ENCODE measurements at regions not wholly inside any gene's neighbourhood (a gene's known extent, or its start where the extent isn't known, plus 50 kb on each side); places are given as distances from the start of the nearest gene placed in this dataset.

- no peaks in the 10 kb centered on the region for H3K27me3 Mint-ChIP-seq
- no peaks in the 10 kb centered on the region for H3K9me3 Mint-ChIP-seq
- no peak overlapping the region for H3K27ac Mint-ChIP-seq
- no peak for DNase-seq
- H3K4me3 Mint-ChIP-seq = no peak overlapping the region
- H3K4me1 Mint-ChIP-seq (ENCODE audit: low read depth) = no peaks in the 10 kb centered on the region
- no peaks in the 10 kb centered on the region for H3K36me3 Mint-ChIP-seq (ENCODE audit: low read depth)
These were observed 448.6 kb downstream of the ZNF608 start for GRCh38 chr5:124297826-124298225.

DNA sequence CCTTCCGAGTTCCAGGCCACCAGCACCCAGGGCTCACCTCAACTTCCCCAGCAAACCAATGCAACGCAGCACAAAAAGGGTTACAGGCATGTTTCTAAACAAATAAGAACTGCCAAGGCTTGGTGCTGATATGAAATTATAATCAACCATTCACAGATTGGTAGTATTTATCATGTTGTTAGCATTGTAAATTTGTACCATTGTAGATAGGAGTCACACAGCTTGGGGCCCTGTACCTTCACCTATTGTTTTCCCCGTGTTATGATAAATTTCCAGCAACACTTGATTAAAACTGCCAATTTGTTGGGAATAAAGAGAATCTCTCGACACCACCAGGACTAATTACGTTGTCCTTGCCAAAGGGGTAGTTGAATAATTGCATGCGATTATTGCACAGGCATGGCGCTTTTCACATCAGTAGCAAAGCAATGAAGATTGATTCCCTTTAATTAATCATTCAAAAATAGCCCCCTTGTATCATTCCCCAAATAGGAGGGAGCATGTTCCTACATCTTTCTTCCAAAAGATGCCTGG, 454.1 kb downstream of the ZNF608 start:
- Mint-ChIP-seq H3K9me3 (no peaks in the 10 kb centered on the region), H3K4me1 (ENCODE audit: low read depth) (no peaks in the 10 kb centered on the region), H3K27me3 (no peaks in the 10 kb centered on the region), H3K4me3 (no peak overlapping the region), H3K36me3 (ENCODE audit: low read depth) (no peaks in the 10 kb centered on the region), H3K27ac (no peak overlapping the region)
- no peak for DNase-seq

- Mint-ChIP-seq H3K4me1 (ENCODE audit: low read depth) (no peaks in the 10 kb centered on the region), H3K36me3 (ENCODE audit: low read depth) (no peaks in the 10 kb centered on the region), H3K9me3 (no peaks in the 10 kb centered on the region), H3K27me3 (no peaks in the 10 kb centered on the region), H3K4me3 (no peak overlapping the region), H3K27ac (no peak overlapping the region)
- no peak for DNase-seq
These were observed 456.7 kb downstream of the ZNF608 start for GRCh38 chr5:124289641-124290311.

DNA sequence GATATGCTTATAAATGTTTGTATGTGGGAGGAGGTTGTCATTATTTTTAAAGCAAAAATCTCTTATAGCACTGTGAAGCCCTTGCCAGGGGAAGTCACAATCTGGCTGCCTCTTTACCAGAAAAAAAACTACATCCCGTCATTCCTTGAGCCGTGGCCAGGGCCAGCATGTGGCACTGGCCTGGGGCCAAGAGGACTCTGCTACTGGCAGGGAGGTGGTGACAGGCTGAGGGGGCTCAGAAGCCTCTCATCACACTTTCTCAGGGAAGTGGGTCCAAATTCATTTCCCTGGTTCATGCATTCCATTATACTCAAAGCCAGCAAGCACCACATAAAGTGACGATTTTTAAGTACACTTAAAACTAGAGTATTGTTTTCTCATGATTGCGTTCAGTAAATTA, 457.3 kb downstream of the ZNF608 start:
- H3K27ac Mint-ChIP-seq = no peak overlapping the region
- no peaks in the 10 kb centered on the region for H3K36me3 Mint-ChIP-seq (ENCODE audit: low read depth)
- H3K9me3 Mint-ChIP-seq = no peaks in the 10 kb centered on the region
- no peak overlapping the region for H3K4me3 Mint-ChIP-seq
- H3K27me3 Mint-ChIP-seq = no peaks in the 10 kb centered on the region
- no peaks in the 10 kb centered on the region for H3K4me1 Mint-ChIP-seq (ENCODE audit: low read depth)
- no peak for DNase-seq

DNA sequence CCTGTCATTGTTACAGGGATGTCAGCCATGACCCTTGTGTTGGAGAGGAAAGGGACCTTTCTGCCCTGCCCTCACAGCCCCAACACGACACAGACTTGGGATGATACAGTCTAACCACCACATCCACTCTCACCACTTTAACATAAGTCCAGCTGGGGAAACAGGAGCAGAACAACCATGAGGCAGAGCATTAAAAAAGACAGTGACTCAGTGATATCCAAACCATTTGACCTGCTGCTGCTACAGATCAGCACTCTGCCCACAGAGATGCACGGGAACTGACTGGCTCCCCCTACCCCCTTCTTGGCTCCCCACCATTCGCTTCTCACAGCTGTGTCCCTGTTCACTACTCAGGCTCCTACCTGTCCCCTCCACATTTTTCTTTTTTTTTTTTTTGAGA, 458.6 kb downstream of the ZNF608 start:
- no peaks in the 10 kb centered on the region for H3K4me1 Mint-ChIP-seq (ENCODE audit: low read depth)
- H3K36me3 Mint-ChIP-seq (ENCODE audit: low read depth) = no peaks in the 10 kb centered on the region
- no peaks in the 10 kb centered on the region for H3K27me3 Mint-ChIP-seq
- H3K4me3 Mint-ChIP-seq = no peak overlapping the region
- no peaks in the 10 kb centered on the region for H3K9me3 Mint-ChIP-seq
- DNase-seq = no peak
- H3K27ac Mint-ChIP-seq = no peak overlapping the region

DNA sequence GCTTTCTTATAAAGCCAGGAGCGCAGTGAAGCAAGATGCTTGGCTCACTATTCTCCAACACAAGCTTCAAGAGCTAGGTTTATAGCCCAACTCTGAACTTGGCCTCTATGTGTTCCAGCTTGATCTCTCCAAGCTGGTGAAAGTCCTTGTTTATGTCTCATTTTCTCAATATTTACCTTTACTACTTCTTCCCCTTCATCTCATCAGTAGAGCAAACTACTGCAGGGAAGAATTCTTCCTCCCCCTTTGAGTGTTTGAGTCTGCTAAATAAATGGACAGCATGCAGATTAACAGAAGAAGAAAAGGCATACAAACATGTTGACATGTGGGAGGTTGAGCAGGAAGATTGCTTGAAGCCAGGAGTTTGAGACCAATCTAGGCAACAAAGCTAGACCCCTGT, 460.7 kb downstream of the ZNF608 start:
- no peak for DNase-seq
- H3K36me3 Mint-ChIP-seq (ENCODE audit: low read depth) = no peaks in the 10 kb centered on the region
- H3K27me3 Mint-ChIP-seq = no peaks in the 10 kb centered on the region

DNA sequence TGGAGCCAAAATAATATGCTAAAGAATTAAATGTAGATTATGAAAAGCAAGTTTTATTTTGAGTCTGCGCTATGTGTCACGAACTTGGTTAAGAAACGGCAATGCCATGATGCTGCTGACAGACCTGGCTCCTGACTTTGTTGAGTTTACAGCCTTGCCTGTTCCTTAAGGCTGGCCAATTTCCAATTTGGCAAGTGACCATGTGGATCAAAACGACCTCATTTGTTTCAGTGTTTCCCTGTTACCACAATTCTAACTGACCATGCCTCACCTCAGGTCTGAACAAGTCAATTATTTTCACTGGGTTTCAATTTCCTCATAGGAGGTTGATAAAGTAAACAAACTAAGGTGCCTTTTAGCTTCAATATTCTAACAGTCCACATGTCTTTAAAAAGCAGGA, 461.4 kb downstream of the ZNF608 start:
- H3K36me3 Mint-ChIP-seq (ENCODE audit: low read depth) = no peaks in the 10 kb centered on the region
- no peaks in the 10 kb centered on the region for H3K9me3 Mint-ChIP-seq
- no peak overlapping the region for H3K27ac Mint-ChIP-seq
- DNase-seq = no peak
- H3K27me3 Mint-ChIP-seq = no peaks in the 10 kb centered on the region
- H3K4me3 Mint-ChIP-seq = no peak overlapping the region
- H3K4me1 Mint-ChIP-seq (ENCODE audit: low read depth) = no peaks in the 10 kb centered on the region

More for the DNA sequence above, 460.7 kb downstream of the ZNF608 start:
- H3K9me3 Mint-ChIP-seq = no peaks in the 10 kb centered on the region
- H3K27ac Mint-ChIP-seq = no peak overlapping the region
- no peak overlapping the region for H3K4me3 Mint-ChIP-seq
- H3K4me1 Mint-ChIP-seq (ENCODE audit: low read depth) = no peaks in the 10 kb centered on the region

GRCh38 chr5:124283031-124283430, 463.4 kb downstream of the ZNF608 start:
- DNase-seq = no peak

GRCh38 chr5:124280079-124280478, 466.4 kb downstream of the ZNF608 start:
- H3K4me3 Mint-ChIP-seq = no peak overlapping the region

More at GRCh38 chr5:124283031-124283430, 463.4 kb downstream of the ZNF608 start:
- no peaks in the 10 kb centered on the region for H3K4me1 Mint-ChIP-seq (ENCODE audit: low read depth)
- no peak overlapping the region for H3K4me3 Mint-ChIP-seq
- H3K27ac Mint-ChIP-seq = no peak overlapping the region
- no peaks in the 10 kb centered on the region for H3K27me3 Mint-ChIP-seq
- no peaks in the 10 kb centered on the region for H3K9me3 Mint-ChIP-seq
- H3K36me3 Mint-ChIP-seq (ENCODE audit: low read depth) = no peaks in the 10 kb centered on the region

GRCh38 chr5:124279146-124279876, 467.1 kb downstream of the ZNF608 start:
- Mint-ChIP-seq H3K9me3 (no peaks in the 10 kb centered on the region), H3K27me3 (no peaks in the 10 kb centered on the region), H3K4me1 (ENCODE audit: low read depth) (no peaks in the 10 kb centered on the region), H3K27ac (no peak overlapping the region), H3K4me3 (no peak overlapping the region), H3K36me3 (ENCODE audit: low read depth) (no peaks in the 10 kb centered on the region)
- no peak for DNase-seq

More at GRCh38 chr5:124280079-124280478, 466.4 kb downstream of the ZNF608 start:
- H3K36me3 Mint-ChIP-seq (ENCODE audit: low read depth) = no peaks in the 10 kb centered on the region
- H3K9me3 Mint-ChIP-seq = no peaks in the 10 kb centered on the region
- no peak for DNase-seq
- H3K4me1 Mint-ChIP-seq (ENCODE audit: low read depth) = no peaks in the 10 kb centered on the region
- no peak overlapping the region for H3K27ac Mint-ChIP-seq
- H3K27me3 Mint-ChIP-seq = no peaks in the 10 kb centered on the region

DNA sequence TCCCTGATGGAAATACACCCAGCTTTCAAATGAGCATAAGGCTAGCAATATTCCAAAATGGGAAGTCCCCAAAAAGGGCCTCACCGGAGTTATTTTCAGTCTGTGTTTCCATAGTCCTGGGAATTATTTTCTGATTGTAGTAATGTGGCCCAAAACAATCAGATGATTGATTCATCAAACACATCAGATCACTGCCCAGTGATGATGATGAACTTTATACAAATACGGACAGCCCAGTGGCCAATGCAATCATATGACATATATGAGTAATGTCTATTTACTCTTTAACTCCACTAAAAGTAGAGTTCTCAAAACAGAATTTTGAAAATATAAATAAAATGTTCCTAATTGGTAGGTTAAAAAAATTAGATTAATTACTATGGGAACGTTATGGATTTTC, 467.8 kb downstream of the ZNF608 start:
- Mint-ChIP-seq H3K36me3 (ENCODE audit: low read depth) (no peaks in the 10 kb centered on the region), H3K4me1 (ENCODE audit: low read depth) (no peaks in the 10 kb centered on the region), H3K9me3 (no peaks in the 10 kb centered on the region), H3K27me3 (no peaks in the 10 kb centered on the region), H3K4me3 (no peak overlapping the region), H3K27ac (no peak overlapping the region)
- no peak for DNase-seq

- no peaks in the 10 kb centered on the region for H3K4me1 Mint-ChIP-seq (ENCODE audit: low read depth)
- H3K9me3 Mint-ChIP-seq = no peaks in the 10 kb centered on the region
- H3K36me3 Mint-ChIP-seq (ENCODE audit: low read depth) = no peaks in the 10 kb centered on the region
- no peak overlapping the region for H3K4me3 Mint-ChIP-seq
- no peak for DNase-seq
- no peaks in the 10 kb centered on the region for H3K27me3 Mint-ChIP-seq
- H3K27ac Mint-ChIP-seq = no peak overlapping the region
These were observed 468.5 kb downstream of the ZNF608 start for GRCh38 chr5:124277767-124278545.

GRCh38 chr5:124276166-124276565, 470.3 kb downstream of the ZNF608 start:
- no peak for DNase-seq
- no peaks in the 10 kb centered on the region for H3K9me3 Mint-ChIP-seq
- H3K27me3 Mint-ChIP-seq = no peaks in the 10 kb centered on the region
- no peak overlapping the region for H3K27ac Mint-ChIP-seq
- H3K36me3 Mint-ChIP-seq (ENCODE audit: low read depth) = no peaks in the 10 kb centered on the region
- no peak overlapping the region for H3K4me3 Mint-ChIP-seq
- no peaks in the 10 kb centered on the region for H3K4me1 Mint-ChIP-seq (ENCODE audit: low read depth)

DNA sequence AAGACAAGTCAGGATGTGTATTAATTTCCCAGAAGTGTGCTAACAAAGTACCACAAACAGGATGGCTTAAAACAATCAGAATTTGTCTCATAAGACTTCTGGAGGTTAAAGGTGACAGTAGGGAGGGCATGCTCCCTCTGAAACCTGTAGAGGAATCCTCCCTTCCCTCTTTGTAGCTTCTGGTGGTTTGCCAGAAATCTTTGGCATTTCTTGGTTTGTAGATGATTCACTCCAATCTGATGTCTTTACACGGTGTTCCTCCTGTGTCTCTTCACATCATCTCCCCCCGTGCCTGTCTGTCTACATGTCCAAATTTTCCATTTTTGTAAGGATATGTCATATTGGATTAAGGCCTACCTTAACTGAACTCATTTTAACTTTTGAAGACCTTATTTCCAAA, 471.5 kb downstream of the ZNF608 start:
- no peak overlapping the region for H3K4me3 Mint-ChIP-seq
- DNase-seq = no peak
- H3K27ac Mint-ChIP-seq = no peak overlapping the region
- H3K36me3 Mint-ChIP-seq (ENCODE audit: low read depth) = no peaks in the 10 kb centered on the region
- H3K27me3 Mint-ChIP-seq = no peaks in the 10 kb centered on the region
- H3K9me3 Mint-ChIP-seq = no peaks in the 10 kb centered on the region
- H3K4me1 Mint-ChIP-seq (ENCODE audit: low read depth) = no peaks in the 10 kb centered on the region

DNA sequence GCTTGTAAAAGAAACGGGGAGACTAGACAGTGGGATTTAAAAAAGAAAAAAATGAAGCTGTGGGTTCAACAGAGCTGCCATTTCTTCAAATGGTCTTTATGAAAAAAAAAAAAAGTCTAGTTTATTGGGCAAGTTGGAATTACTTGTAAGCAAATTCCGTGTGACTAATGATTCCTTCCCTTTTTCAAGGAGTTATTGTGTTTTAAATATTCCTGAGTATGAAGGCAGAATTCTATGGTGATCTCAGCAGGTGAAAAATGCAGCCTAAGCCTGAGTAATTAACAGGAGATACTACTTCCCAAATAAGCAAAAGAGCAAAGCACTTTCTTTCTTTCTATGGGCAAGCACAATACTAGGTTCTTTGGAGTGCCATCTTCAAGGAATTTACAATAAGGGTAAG, 481.9 kb downstream of the ZNF608 start:
- Mint-ChIP-seq H3K27ac (no peak overlapping the region), H3K27me3 (no peaks in the 10 kb centered on the region), H3K4me3 (no peak overlapping the region), H3K9me3 (no peaks in the 10 kb centered on the region), H3K36me3 (ENCODE audit: low read depth) (no peaks in the 10 kb centered on the region), H3K4me1 (ENCODE audit: low read depth) (no peaks in the 10 kb centered on the region)
- DNase-seq = no peak
